DMS53 treated with DMSO at 0.1 percent for 48 hours (cell line): ENCODE measurements at regions not wholly inside any gene's neighbourhood (a gene's known extent, or its start where the extent isn't known, plus 50 kb on each side); places are given as distances from the start of the nearest gene placed in this dataset.

Experiments
- DNase-seq: peaks from one replicate; lab custom pipeline; 2025; ENCODE audit not compliant: unreplicated experiment; lab: John Stamatoyannopoulos, UW

GRCh38 chr5:142437563-142437962 lies 112.7 kb upstream of the SPRY4 start:
- DNase-seq = no peak

DNA sequence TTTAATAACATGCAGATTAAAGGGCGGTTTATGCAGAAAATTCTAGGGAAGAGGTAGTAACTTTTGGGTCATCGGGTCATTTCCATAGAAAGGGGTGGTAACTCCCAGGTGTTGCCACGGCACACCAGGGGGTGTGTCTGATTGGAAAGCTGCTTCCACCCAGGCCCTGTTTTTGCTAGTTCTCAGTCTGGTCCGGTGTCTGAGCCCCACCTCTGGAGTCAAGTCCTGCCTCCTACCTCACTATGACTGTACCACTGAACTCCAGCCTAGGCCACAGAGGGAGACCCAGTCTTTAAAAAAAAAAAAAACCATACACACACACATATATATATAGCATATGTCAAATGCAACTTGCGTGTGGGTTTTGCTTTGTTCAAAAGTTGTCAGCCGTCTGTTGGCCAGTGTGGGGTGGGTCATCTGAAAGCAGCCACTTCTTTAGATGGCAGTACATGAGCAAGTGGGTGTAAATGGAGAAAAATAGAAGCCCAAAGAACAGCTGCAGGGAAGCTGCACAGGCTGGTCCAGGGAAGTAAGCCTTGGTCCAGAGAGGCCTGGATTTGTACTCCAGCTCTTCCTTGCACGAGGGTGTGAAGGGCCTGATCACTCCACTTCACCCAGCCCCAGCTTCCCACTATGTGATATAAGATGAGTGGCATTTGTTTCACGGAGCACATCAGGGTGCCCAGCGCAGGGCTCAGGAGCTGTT lies 110.7 kb upstream of the SPRY4 start:
- DNase-seq = no peak

DNA sequence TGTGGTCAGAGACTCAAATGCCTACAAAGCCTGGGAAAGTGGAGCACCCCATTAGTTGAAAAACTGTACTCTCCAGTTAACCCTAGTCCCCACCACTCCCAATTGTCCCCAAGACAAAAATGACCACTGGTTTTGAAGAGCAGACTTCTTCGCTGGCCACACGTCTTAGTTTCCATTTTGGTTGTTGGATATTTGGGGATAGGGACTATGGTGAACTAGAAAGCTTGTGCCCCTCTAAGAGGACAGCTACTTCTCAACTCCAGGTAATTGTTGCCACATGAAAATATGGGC lies 109.4 kb upstream of the SPRY4 start:
- no peak for DNase-seq

GRCh38 chr5:142433526-142434321 lies 108.9 kb upstream of the SPRY4 start:
- DNase-seq = no peak

- DNase-seq = peak; percentile 44
These were observed 108.1 kb upstream of the SPRY4 start for GRCh38 chr5:142432961-142433360.

DNA sequence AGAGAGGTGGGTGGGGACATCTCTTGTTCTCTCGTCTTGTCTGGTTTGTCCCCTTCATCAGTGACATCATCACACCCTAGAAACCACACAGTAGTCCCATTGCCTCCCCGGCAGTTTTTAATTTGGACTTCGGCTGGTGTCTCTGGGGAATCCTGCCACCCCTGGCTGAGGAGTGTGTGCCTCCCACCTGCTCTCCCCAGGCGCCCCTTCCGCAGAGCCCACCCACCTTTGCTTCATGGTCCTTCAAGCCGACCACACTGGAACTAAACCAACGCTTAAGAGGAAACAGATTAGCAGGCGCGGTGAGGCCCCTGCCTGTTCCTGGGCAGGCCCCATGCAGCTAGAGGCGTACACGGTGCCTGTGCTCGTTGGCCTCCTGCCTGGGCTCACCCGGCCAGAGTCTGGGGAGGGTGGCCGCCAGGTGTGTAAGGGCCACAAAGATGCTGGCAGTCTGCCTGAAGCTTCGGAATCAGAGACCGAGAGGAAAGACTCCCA lies 107.6 kb upstream of the SPRY4 start:
- DNase-seq = peak; percentile 22

DNA sequence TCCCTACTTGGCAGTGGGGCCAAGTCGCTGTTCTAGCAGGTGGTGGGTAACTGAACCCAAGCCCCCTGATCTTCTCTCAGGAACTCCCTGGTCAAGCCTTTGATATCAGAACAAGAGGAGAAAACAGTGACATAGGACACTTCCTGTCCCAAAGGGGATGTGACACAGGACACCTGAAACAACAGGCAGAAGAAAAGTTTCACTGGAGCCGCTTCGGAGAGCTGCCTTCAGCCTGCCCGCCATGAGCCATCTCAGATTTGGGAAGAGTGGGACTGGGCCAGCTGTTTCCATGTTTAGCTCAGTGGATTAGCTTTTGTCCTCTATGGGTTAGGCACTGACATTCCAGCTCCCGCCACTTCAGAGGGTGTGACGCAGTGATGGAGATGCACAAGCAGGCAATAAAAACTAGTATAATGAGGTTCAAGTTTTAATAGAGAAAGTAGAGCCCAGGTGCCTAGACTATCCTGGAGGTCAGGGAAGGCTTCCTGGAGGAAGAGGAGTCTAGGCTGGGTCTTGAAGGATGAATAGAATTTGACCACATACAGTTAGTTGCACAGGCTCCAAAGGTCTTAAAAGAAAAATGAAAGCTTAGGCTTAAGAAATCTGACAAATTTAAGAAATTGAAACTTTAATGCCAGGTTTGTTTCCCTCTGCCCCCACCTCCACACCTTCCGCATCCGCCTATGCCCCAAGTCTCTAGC lies 104.1 kb upstream of the SPRY4 start:
- no peak for DNase-seq

DNA sequence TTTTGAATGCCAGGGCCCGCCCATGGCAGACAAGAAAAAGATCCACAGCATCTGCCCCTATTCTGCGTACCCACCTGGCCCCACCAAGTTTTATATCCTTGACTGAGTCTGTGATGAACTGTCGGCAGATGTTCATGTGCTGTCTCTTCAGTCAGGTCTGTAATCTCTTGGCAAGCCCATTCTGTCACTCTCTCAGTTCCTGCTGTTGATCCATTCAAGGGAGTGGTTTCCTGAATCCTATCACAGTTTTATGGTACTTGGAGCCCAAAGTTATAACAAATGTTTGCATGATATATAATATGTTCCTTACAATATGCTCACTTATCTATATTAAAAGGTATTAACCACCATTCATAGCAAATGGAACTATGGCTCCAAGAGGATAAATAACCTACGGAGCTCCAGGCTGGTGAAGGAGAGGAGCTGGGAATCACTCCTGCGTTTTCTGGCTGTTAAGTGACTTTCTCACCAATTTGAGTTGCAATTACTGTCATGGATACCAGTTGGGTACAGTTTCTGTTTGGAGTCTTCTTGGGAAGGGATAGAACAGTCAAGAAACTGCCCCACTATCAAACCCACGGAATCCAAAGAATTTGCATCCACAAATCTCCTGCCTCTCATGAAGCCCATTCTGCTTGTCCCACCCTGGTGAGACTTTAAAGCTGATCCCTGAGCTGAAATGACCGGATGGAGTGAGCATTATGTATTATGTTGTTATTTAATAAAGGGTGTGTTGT lies 103.4 kb upstream of the SPRY4 start:
- no peak for DNase-seq

- no peak for DNase-seq
These were observed 102.7 kb upstream of the SPRY4 start for GRCh38 chr5:142427529-142427928.

GRCh38 chr5:142427015-142427364 lies 102.2 kb upstream of the SPRY4 start:
- DNase-seq = no peak

DNA sequence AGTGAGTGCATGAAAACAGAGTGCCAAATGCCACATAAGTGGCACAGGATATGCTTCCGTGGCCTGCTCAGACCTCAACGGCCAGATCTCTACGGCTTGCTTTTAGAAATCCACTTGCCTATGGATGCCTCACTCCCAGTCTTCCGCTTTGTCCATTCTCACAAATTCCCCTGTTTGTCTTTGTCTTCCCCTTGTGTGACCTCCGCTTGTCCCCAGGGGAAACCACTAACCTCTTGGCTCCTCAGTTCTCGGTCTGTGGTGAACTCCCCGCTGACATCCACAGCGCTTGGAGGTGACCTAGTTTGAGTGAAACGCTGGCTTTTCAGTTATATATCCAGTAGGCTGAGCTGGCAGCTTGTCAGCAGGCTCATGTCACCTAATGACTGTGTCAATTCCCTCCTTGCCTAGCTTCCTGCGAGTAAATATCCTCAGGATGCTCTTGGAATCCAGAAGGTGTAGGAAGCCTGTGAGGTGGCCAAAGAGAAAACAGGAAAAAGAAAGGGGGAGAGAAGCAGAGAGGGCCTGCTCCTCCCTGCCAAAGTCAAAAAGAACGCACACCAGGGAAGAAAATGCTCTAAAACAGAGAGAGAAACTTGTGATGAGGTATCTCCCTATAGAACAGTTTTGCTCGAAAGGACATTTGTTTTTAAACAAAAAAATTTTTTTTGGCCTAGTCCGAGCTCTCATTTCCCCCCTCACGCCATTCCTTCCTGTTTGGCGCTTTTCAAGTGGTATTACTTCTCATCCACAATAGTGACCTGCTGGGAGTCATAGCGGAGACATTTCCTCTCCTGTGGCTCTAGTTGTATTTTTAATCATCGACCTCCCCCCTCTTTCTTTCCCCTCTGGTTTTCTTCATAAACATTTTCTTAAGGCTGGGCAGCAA lies 101.6 kb upstream of the SPRY4 start:
- no peak for DNase-seq

DNA sequence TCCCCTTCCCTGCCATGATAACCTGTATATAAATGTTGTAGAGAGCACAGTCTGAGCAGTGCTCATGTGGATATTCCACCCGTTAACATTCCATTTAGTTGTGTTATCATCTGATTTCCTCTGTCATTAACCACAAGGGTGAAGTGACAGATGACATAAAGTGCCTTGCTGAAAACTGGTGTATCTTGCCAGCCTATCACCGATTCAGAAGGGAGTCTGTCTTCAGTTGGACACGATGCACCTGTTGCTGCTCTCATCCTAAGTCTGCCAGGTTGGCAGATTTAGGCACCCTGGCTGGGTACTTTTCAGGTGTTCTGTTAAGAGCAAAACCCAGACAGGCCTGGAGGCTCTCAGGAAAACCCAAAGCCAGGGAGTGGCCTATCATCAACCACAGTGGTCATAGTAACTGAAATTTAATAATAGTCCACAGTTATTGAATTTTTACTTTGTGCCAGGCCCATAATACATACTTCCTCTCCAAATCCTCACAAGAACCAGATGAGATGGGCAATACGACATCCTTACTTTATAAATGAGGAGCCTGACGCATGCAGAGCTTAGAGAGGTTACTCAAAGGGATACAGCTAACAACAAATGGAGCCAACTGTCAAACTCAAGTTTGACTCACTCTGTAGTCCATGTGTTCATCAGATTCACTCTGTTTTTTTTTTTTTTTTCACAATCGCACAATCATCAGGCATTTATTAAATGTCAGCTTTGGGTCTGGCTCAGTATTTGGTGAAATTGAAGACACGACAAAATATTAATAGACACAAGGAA lies 100.7 kb upstream of the SPRY4 start:
- no peak for DNase-seq

- no peak for DNase-seq
These were observed 97.6 kb upstream of the SPRY4 start for GRCh38 chr5:142422429-142422828.

DNA sequence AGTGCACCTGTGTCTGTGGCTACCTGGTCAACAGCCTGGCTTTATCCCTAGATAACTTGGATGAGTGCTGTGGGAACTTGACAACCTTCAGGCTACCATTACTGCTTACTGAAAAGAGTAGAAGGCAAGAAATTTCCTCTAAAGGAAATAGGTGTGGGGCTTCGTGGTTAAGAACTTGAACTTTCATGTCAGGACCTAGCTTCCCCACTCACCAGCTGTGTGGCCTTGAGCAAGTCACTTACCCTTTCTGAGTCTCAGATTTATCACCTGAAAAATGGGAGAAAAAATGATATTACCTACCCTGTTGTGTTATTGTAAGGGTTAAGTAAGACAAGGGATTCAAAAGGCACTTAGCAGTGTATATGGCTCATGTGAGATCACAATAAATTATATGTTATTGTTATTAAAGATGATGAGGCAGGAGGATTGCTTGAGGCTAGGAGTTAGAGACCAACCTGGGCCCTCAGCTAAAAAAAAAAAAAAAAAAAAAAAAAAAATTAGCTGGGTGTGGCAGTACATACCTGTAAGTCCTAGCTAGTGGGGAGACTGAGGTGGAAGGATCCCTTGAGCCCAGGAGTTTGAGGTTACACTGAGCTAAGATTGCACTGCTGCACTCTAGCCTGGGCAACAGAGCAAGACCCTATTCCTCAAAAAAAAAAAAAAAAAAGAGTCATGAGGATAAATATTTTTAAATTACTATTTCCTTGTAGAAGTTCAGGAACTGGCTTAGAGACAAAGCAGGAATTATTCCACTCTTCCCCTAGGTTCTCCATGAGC lies 97.0 kb upstream of the SPRY4 start:
- DNase-seq = no peak

DNA sequence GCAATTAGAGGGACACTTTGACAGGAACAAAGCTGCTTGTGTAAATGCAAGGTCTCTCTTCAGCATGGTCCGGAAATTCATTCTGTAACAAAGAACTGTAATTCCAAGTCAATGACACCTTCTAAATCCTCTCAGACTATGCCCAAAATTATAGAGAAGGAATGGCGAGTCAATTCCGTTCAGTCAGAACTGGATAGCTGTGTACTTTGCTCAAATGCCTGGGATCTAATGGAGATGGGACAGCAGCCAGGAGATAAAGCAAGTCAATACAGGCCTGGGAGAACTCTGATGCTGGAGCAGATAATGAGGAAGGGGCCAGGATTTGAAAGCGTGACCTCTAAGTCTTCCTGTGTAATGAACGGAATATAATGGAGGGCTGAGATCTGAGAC lies 96.4 kb upstream of the SPRY4 start:
- no peak for DNase-seq

DNA sequence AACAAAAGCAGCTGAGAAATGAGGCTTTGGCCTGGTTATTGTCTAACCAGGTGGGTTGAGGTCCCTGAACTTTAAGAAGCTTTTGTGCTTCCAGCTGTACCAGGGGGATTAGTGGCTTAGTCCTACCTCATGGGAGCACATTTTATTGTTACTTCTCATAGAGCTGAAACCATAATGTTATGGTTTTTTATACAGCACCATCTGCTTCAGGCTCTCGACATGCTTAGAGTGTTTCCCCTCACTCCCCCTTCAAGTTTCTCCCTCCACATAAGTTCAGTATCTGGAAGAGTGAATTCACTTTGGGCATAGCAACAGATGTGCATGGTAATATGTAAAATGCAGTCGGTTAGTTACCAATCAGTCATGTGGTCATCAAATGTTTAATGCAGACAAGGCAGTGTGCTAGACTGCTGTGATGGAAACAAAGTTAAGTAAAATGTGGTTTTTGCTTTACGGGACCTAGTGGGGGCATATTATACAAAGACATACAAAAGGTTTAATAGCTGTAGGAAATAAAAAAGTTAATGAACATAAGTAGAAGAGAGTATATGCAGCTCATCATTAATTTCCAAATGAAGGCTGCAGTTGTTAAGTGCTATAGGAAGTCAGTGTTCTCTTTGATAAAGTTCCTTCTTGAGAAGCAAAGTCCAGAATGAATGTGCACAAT lies 95.9 kb upstream of the SPRY4 start:
- no peak for DNase-seq

GRCh38 chr5:142412581-142412980 lies 87.8 kb upstream of the SPRY4 start:
- no peak for DNase-seq

DNA sequence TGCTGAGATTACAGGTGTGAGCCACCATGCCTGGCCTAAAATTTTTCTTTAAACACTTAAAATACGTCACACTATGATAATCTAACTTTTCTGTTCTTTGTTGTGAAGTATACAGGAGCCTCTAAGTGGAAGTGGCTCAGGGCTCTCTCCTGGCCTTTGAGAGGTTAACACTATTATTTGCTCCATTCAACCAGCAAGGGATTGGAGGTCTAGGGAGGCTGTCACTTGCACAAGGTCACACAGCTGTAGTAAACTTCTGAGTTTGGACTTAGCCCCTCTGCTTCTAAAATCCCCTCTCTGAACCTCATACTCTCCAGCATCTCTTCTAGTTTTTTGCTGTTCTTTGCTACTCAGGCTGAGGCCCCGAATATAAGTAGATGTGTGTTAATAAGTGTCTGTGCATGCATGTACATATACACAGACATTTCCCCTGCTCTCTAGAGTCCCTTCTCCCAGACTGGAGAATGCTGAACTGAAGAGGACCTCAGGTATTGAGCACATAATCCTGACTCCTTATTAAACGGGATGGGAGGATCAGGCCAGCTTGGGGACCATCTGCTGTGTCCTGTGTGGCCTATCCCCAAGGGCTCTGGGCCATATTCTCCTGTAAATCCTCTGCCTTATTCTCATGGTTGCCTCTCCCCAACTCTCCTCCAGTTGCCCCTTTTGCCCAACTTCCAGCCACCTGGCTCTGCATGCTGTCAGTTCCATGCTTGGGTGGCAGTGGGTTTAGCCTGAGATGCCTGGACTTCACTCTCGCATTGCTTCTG lies 87.0 kb upstream of the SPRY4 start:
- no peak for DNase-seq
